ENCODE measurements at regions not wholly inside any gene's neighbourhood (a gene's known extent, or its start where the extent isn't known, plus 50 kb on each side); places are given as distances from the start of the nearest gene placed in this dataset.

DNA sequence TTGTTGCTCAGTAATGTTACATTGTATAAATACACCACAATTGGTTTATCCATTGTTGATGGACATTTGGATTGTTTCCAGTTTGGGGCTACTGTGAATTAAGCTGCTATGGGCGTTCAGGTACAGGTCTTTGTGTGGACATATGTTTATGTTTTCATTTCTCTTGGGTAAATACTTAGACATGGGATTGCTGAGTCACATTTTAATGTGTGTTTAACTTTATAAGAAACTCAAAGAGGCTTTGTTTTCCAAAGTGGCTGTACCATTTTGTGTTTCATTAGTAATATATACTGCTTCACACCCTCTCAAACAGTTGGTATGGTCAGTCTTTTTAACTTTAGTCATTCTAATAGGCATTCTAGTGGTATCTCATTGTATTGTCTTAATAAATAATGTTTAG, 225.0 kb downstream of the SPTSSA start (continued):
- TF ChIP-seq, protein P1, sequence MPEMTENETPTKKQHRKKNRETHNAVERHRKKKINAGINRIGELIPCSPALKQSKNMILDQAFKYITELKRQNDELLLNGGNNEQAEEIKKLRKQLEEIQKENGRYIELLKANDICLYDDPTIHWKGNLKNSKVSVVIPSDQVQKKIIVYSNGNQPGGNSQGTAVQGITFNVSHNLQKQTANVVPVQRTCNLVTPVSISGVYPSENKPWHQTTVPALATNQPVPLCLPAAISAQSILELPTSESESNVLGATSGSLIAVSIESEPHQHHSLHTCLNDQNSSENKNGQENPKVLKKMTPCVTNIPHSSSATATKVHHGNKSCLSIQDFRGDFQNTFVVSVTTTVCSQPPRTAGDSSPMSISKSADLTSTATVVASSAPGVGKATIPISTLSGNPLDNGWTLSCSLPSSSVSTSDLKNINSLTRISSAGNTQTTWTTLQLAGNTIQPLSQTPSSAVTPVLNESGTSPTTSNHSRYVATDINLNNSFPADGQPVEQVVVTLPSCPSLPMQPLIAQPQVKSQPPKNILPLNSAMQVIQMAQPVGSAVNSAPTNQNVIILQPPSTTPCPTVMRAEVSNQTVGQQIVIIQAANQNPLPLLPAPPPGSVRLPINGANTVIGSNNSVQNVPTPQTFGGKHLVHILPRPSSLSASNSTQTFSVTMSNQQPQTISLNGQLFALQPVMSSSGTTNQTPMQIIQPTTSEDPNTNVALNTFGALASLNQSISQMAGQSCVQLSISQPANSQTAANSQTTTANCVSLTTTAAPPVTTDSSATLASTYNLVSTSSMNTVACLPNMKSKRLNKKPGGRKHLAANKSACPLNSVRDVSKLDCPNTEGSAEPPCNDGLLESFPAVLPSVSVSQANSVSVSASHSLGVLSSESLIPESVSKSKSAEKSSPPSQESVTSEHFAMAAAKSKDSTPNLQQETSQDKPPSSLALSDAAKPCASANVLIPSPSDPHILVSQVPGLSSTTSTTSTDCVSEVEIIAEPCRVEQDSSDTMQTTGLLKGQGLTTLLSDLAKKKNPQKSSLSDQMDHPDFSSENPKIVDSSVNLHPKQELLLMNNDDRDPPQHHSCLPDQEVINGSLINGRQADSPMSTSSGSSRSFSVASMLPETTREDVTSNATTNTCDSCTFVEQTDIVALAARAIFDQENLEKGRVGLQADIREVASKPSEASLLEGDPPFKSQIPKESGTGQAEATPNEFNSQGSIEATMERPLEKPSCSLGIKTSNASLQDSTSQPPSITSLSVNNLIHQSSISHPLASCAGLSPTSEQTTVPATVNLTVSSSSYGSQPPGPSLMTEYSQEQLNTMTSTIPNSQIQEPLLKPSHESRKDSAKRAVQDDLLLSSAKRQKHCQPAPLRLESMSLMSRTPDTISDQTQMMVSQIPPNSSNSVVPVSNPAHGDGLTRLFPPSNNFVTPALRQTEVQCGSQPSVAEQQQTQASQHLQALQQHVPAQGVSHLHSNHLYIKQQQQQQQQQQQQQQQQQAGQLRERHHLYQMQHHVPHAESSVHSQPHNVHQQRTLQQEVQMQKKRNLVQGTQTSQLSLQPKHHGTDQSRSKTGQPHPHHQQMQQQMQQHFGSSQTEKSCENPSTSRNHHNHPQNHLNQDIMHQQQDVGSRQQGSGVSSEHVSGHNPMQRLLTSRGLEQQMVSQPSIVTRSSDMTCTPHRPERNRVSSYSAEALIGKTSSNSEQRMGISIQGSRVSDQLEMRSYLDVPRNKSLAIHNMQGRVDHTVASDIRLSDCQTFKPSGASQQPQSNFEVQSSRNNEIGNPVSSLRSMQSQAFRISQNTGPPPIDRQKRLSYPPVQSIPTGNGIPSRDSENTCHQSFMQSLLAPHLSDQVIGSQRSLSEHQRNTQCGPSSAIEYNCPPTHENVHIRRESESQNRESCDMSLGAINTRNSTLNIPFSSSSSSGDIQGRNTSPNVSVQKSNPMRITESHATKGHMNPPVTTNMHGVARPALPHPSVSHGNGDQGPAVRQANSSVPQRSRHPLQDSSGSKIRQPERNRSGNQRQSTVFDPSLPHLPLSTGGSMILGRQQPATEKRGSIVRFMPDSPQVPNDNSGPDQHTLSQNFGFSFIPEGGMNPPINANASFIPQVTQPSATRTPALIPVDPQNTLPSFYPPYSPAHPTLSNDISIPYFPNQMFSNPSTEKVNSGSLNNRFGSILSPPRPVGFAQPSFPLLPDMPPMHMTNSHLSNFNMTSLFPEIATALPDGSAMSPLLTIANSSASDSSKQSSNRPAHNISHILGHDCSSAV (CRISPR knock-in tag; IDR thresholded peaks at IDR 0.05; ENCODE audit: borderline replicate concordance): no peak
- TF ChIP-seq ETV5 (CRISPR knock-in tag; IDR thresholded peaks at IDR 0.05; ENCODE audit: borderline replicate concordance) (no peak), ATAD3A (CRISPR knock-in tag; IDR thresholded peaks at IDR 0.05) (no peak), SOX13 (IDR thresholded peaks at IDR 0.05) (no peak), SOX13 (CRISPR knock-in tag; conservative IDR thresholded peaks at IDR 0.05 in 1 of 2, IDR thresholded peaks at IDR 0.05 in 1 of 2) (peak in 1 of 2 experiments; percentile 20; a peak in 1 of 4 replicates), MAFF (IDR thresholded peaks at IDR 0.05; ENCODE audit: low read depth, low read length) (0 out of 2 replicates have a peak, but pooled peaks have one; percentile 13), NFE2L2 (IDR thresholded peaks at IDR 0.05; ENCODE audit: low read length) (peak; percentile 60; the same call in 1 of the 2 replicates), SP140L (CRISPR knock-in tag; IDR thresholded peaks at IDR 0.05; ENCODE audit: borderline replicate concordance) (no peak), ZNF337 (CRISPR knock-in tag; IDR thresholded peaks at IDR 0.05; ENCODE audit: borderline replicate concordance, low read depth) (no peak), FOXP1 (IDR thresholded peaks at IDR 0.05) (no peak), FOXP1 (CRISPR knock-in tag; IDR thresholded peaks at IDR 0.05) (0 out of 2 replicates have a peak, but pooled peaks have one; percentile 50), RBAK (CRISPR knock-in tag; IDR thresholded peaks at IDR 0.05) (no peak), NKX3-1 (CRISPR knock-in tag; IDR thresholded peaks at IDR 0.05) (no peak)

Data from HepG2 (cell line).